ENCODE measurements at regions not wholly inside any gene's neighbourhood (a gene's known extent, or its start where the extent isn't known, plus 50 kb on each side); places are given as distances from the start of the nearest gene placed in this dataset.

- POLR2A ChIA-PET, result no interaction called here
- no peak overlapping the region for H3K4me3 Mint-ChIP-seq
- peaks cover 0 to 17% (median 3%) of the 10 kb centered on the region in 5 donors for H3K27me3 Mint-ChIP-seq
- intact Hi-C loops (cut with micrococcal nuclease), result no loop called here
- Histone ChIP-seq H3K27me3 (ENCODE audit: control insufficient read depth in 2 of 2, insufficient read depth in 2 of 2, low read length in 2 of 2) (no peaks in the 10 kb centered on the region), H3K27ac (ENCODE audit: low read depth, low read length) (no peak overlapping the region), H3K9me3 (ENCODE audit: control insufficient read depth in 2 of 3, low read length in 3 of 3) (no peaks in the 10 kb centered on the region), H3K4me1 (ENCODE audit: control insufficient read depth in 2 of 2, insufficient read depth in 2 of 2, low read length in 2 of 2) (no peaks in the 10 kb centered on the region), H3K36me3 (ENCODE audit: control insufficient read depth in 2 of 3, insufficient read depth in 3 of 3, low read length in 3 of 3) (no peaks in the 10 kb centered on the region), H3K4me3 (ENCODE audit: low read length) (no peak overlapping the region)
- DNase-seq (no peak), ATAC-seq (no peak)
- no peaks in the 10 kb centered on the region for H3K4me1 Mint-ChIP-seq
- peaks cover 0 to 14% (median 5%) of the 10 kb centered on the region in 11 donors for H3K9me3 Mint-ChIP-seq
- CTCF ChIA-PET, result no interaction called here
- H3K27ac Mint-ChIP-seq, result no peak overlapping the region
- peaks cover 0 to 6% (median 0%) of the 10 kb centered on the region in 5 donors for H3K36me3 Mint-ChIP-seq
Measured at GRCh38 chr5:10064546-10065195, 185.0 kb downstream of the ATPSCKMT start.

GRCh38 chr5:10063997-10064396 lies 185.7 kb downstream of the ATPSCKMT start:
- no peak overlapping the region for H3K27ac Mint-ChIP-seq
- no peaks in the 10 kb centered on the region for H3K4me1 Mint-ChIP-seq
- H3K9me3 Mint-ChIP-seq, result peaks cover 0 to 13% (median 3%) of the 10 kb centered on the region in 11 donors
- no peak overlapping the region for H3K4me3 Mint-ChIP-seq
- ChIA-PET CTCF (no interaction called here), POLR2A (no interaction called here)
- H3K9me3 ChIP-seq (ENCODE audit: control insufficient read depth in 2 of 3, low read length in 3 of 3), result no peaks in the 10 kb centered on the region
- intact Hi-C loops (cut with micrococcal nuclease), result no loop called here
- H3K27me3 ChIP-seq (ENCODE audit: control insufficient read depth in 2 of 2, insufficient read depth in 2 of 2, low read length in 2 of 2), result no peaks in the 10 kb centered on the region
- H3K4me1 ChIP-seq (ENCODE audit: control insufficient read depth in 2 of 2, insufficient read depth in 2 of 2, low read length in 2 of 2), result no peaks in the 10 kb centered on the region
- H3K27me3 Mint-ChIP-seq, result peaks cover 0 to 17% (median 0%) of the 10 kb centered on the region in 5 donors
- H3K27ac ChIP-seq (ENCODE audit: low read depth, low read length), result no peak overlapping the region
- H3K36me3 Mint-ChIP-seq, result peaks cover 0 to 6% (median 0%) of the 10 kb centered on the region in 5 donors
- no peak overlapping the region for H3K4me3 ChIP-seq (ENCODE audit: low read length)
- DNase-seq, result no peak
- H3K36me3 ChIP-seq (ENCODE audit: control insufficient read depth in 2 of 3, insufficient read depth in 3 of 3, low read length in 3 of 3), result no peaks in the 10 kb centered on the region
- no peak for ATAC-seq

GRCh38 chr5:10059980-10060379 lies 189.7 kb downstream of the ATPSCKMT start:
- Mint-ChIP-seq H3K4me3 (no peak overlapping the region), H3K36me3 (peaks cover 0 to 5% (median 0%) of the 10 kb centered on the region in 5 donors), H3K4me1 (peaks cover 0 to 2% (median 0%) of the 10 kb centered on the region in 7 donors), H3K27ac (no peak overlapping the region), H3K27me3 (peaks cover 0 to 33% (median 7%) of the 10 kb centered on the region in 5 donors), H3K9me3 (peaks cover 0 to 10% (median 3%) of the 10 kb centered on the region in 11 donors)
- Histone ChIP-seq H3K36me3 (ENCODE audit: control insufficient read depth in 2 of 3, insufficient read depth in 3 of 3, low read length in 3 of 3) (no peaks in the 10 kb centered on the region), H3K4me1 (ENCODE audit: control insufficient read depth in 2 of 2, insufficient read depth in 2 of 2, low read length in 2 of 2) (no peaks in the 10 kb centered on the region), H3K27ac (ENCODE audit: low read depth, low read length) (no peak overlapping the region), H3K9me3 (ENCODE audit: control insufficient read depth in 2 of 3, low read length in 3 of 3) (no peaks in the 10 kb centered on the region), H3K27me3 (ENCODE audit: control insufficient read depth in 2 of 2, insufficient read depth in 2 of 2, low read length in 2 of 2) (no peaks in the 10 kb centered on the region), H3K4me3 (ENCODE audit: low read length) (no peak overlapping the region)
- ATAC-seq, result no peak
- ChIA-PET POLR2A (no interaction called here), CTCF (no interaction called here)
- no peak for DNase-seq
- intact Hi-C loops (cut with micrococcal nuclease), result no loop called here

- H3K27ac Mint-ChIP-seq, result no peak overlapping the region
- Histone ChIP-seq H3K4me1 (ENCODE audit: control insufficient read depth in 2 of 2, insufficient read depth in 2 of 2, low read length in 2 of 2) (no peaks in the 10 kb centered on the region), H3K9me3 (ENCODE audit: control insufficient read depth in 2 of 3, low read length in 3 of 3) (no peaks in the 10 kb centered on the region), H3K27ac (ENCODE audit: low read depth, low read length) (no peak overlapping the region), H3K27me3 (ENCODE audit: control insufficient read depth in 2 of 2, insufficient read depth in 2 of 2, low read length in 2 of 2) (no peaks in the 10 kb centered on the region), H3K4me3 (ENCODE audit: low read length) (no peak overlapping the region), H3K36me3 (ENCODE audit: control insufficient read depth in 2 of 3, insufficient read depth in 3 of 3, low read length in 3 of 3) (no peaks in the 10 kb centered on the region)
- no peak overlapping the region for H3K4me3 Mint-ChIP-seq
- POLR2A ChIA-PET, result no interaction called here
- ATAC-seq (no peak), DNase-seq (no peak)
- H3K9me3 Mint-ChIP-seq, result peaks cover 0 to 10% (median 3%) of the 10 kb centered on the region in 11 donors
- CTCF ChIA-PET, result no interaction called here
- intact Hi-C loops (cut with micrococcal nuclease), result no loop called here
- H3K4me1 Mint-ChIP-seq, result peaks cover 0 to 2% (median 0%) of the 10 kb centered on the region in 7 donors
- peaks cover 0 to 5% (median 0%) of the 10 kb centered on the region in 5 donors for H3K36me3 Mint-ChIP-seq
- H3K27me3 Mint-ChIP-seq, result peaks cover 0 to 33% (median 7%) of the 10 kb centered on the region in 5 donors
Measured at GRCh38 chr5:10059556-10059955, 190.1 kb downstream of the ATPSCKMT start.

GRCh38 chr5:10057356-10057755 lies 192.3 kb downstream of the ATPSCKMT start:
- POLR2A ChIA-PET, result no interaction called here
- CTCF ChIA-PET, result no interaction called here

GRCh38 chr5:10056228-10056760 lies 193.4 kb downstream of the ATPSCKMT start:
- Histone ChIP-seq H3K9me3 (ENCODE audit: control insufficient read depth in 2 of 3, low read length in 3 of 3) (peaks cover 0 to 12% (median 0%) of the 10 kb centered on the region in 3 experiments), H3K4me3 (ENCODE audit: low read length) (no peak overlapping the region), H3K27ac (ENCODE audit: low read depth, low read length) (no peak overlapping the region), H3K4me1 (ENCODE audit: control insufficient read depth in 2 of 2, insufficient read depth in 2 of 2, low read length in 2 of 2) (no peaks in the 10 kb centered on the region), H3K27me3 (ENCODE audit: control insufficient read depth in 2 of 2, insufficient read depth in 2 of 2, low read length in 2 of 2) (no peaks in the 10 kb centered on the region), H3K36me3 (ENCODE audit: control insufficient read depth in 2 of 3, insufficient read depth in 3 of 3, low read length in 3 of 3) (no peaks in the 10 kb centered on the region)
- intact Hi-C loops (cut with micrococcal nuclease), result no loop called here
- Mint-ChIP-seq H3K27me3 (peaks cover 0 to 25% (median 7%) of the 10 kb centered on the region in 5 donors), H3K27ac (no peak overlapping the region), H3K9me3 (peaks cover 2 to 34% (median 16%) of the 10 kb centered on the region in 11 donors), H3K4me1 (peaks cover 0 to 2% (median 0%) of the 10 kb centered on the region in 7 donors), H3K36me3 (peaks cover 0 to 11% (median 0%) of the 10 kb centered on the region in 5 donors), H3K4me3 (no peak overlapping the region)
- ChIA-PET POLR2A (no interaction called here), CTCF (no interaction called here)
- DNase-seq, result no peak
- no peak for ATAC-seq

More at GRCh38 chr5:10057356-10057755, 192.3 kb downstream of the ATPSCKMT start:
- Histone ChIP-seq H3K27me3 (ENCODE audit: control insufficient read depth in 2 of 2, insufficient read depth in 2 of 2, low read length in 2 of 2) (no peaks in the 10 kb centered on the region), H3K9me3 (ENCODE audit: control insufficient read depth in 2 of 3, low read length in 3 of 3) (peaks cover 0 to 2% (median 0%) of the 10 kb centered on the region in 3 experiments), H3K27ac (ENCODE audit: low read depth, low read length) (no peak overlapping the region), H3K4me3 (ENCODE audit: low read length) (no peak overlapping the region), H3K36me3 (ENCODE audit: control insufficient read depth in 2 of 3, insufficient read depth in 3 of 3, low read length in 3 of 3) (no peaks in the 10 kb centered on the region), H3K4me1 (ENCODE audit: control insufficient read depth in 2 of 2, insufficient read depth in 2 of 2, low read length in 2 of 2) (no peaks in the 10 kb centered on the region)
- Mint-ChIP-seq H3K4me3 (no peak overlapping the region), H3K27ac (no peak overlapping the region), H3K27me3 (peaks cover 0 to 25% (median 7%) of the 10 kb centered on the region in 5 donors), H3K4me1 (peaks cover 0 to 2% (median 0%) of the 10 kb centered on the region in 7 donors), H3K36me3 (peaks cover 0 to 11% (median 0%) of the 10 kb centered on the region in 5 donors), H3K9me3 (peaks cover 0 to 23% (median 12%) of the 10 kb centered on the region in 11 donors)
- ATAC-seq (no peak), DNase-seq (no peak)
- intact Hi-C loops (cut with micrococcal nuclease), result no loop called here
